HCT116 (cell line): ENCODE measurements at regions not wholly inside any gene's neighbourhood (a gene's known extent, or its start where the extent isn't known, plus 50 kb on each side); places are given as distances from the start of the nearest gene placed in this dataset.

ENCODE experiments used
- ATAC-seq: fragments of 200-7000 bp; cut with Tn5 transposase; 2 replicates; pipeline ENCODE4 v1.9.1; 2020; ENCODE audit warnings: mild to moderate bottlenecking, moderate library complexity
- BruUV-seq: library from RNA; stranded (reverse); fragments of 400-500 nt; replicated peaks from 2 replicates; lab custom pipeline; 2021; lab: Mats Ljungman, UMichigan
- CTCF ChIA-PET: fragments of 300-600 bp; sonication (Branson Sonifier 250); formaldehyde crosslinking; loops from one replicate; lab custom pipeline; 2021; ENCODE audit warnings: antibody characterized with exemption; lab: Charles Lee
- POLR2A ChIA-PET: fragments of 300-600, 350-600 bp; sonication (Branson Sonifier 250); formaldehyde crosslinking; loops from one replicate; lab custom pipeline; 2021; ENCODE audit warnings: antibody characterized with exemption; lab: Charles Lee
- RAD21 ChIA-PET, 2 experiments: fragments of 300-600 bp; sonication (Branson Sonifier 250); formaldehyde crosslinking; loops; one replicate each; lab custom pipeline; 2023; ENCODE audit warnings: low total read pairs in 2 of 2; ENCODE audit not compliant: uncharacterized antibody in 2 of 2, unreplicated experiment in 2 of 2, low non-redundant PET in 1 of 2; lab: Charles Lee
- DNase-seq: peaks from one replicate; pipeline ENCODE4 v3.0.0-alpha.2; 2010; ENCODE audit warnings: low read depth, low spot score
- H2AFZ ChIP-seq: fragments of 200-600 bp; shearing (Covaris generic), sonication (generic); 2 replicates; pipeline ENCODE4 v1.6.1; 2017; ENCODE audit warnings: low read depth, mixed run types, mixed read lengths, antibody characterized with exemption, low read length; ENCODE audit not compliant: poor library complexity, severe bottlenecking
- H3K27ac ChIP-seq: 2 replicates; pipeline ENCODE4 v1.5.1; 2012; ENCODE audit warnings: low read depth, low read length
- H3K27me3 ChIP-seq: fragments of 200-600 bp; sonication (generic); 2 replicates; pipeline ENCODE4 v1.6.1; 2016; ENCODE audit warnings: mixed run types, low read length, mixed read lengths; ENCODE audit not compliant: insufficient read depth
- H3K36me3 ChIP-seq, 2 experiments: fragments of 200-500 bp in 1 of 2; fragments of 200-600 bp in 1 of 2; sonication (Bioruptor generic) in 1 of 2; sonication (generic) in 1 of 2; 2 replicates each; pipeline versions ENCODE4 v1.5.1 to v1.6.1; 2014 to 2016; ENCODE audit warnings: low read length in 2 of 2, inconsistent platforms in 1 of 2, mixed read lengths in 1 of 2, mixed run types in 1 of 2; ENCODE audit not compliant: insufficient read depth in 2 of 2, control insufficient read depth in 1 of 2
- H3K4me1 ChIP-seq, 2 experiments: fragments of 200-600 bp in 1 of 2; sonication (generic) in 1 of 2; 2 replicates each; pipeline versions ENCODE4 v1.5.1 to v1.6.1; 2012 to 2017; ENCODE audit warnings: low read length in 2 of 2, inconsistent platforms in 1 of 2, mild to moderate bottlenecking in 1 of 2, mixed read lengths in 1 of 2, mixed run types in 1 of 2, moderate library complexity in 1 of 2; ENCODE audit not compliant: insufficient read depth in 2 of 2, control insufficient read depth in 1 of 2
- H3K4me2 ChIP-seq: fragments of 200-600 bp; sonication (generic); 2 replicates; pipeline ENCODE4 v1.6.1; 2017; ENCODE audit warnings: mixed run types, low read length, mixed read lengths
- H3K4me3 ChIP-seq, 2 experiments: fragments of 200-600 bp in 1 of 2; sonication (generic) in 1 of 2; replicated peaks in 1 of 2; 2 replicates each; pipeline ENCODE4 v1.5.1; 2011 to 2016; ENCODE audit warnings: low read length in 2 of 2, control low read depth in 1 of 2, low read depth in 1 of 2, mild to moderate bottlenecking in 1 of 2, mixed read lengths in 1 of 2, mixed run types in 1 of 2
- H3K79me2 ChIP-seq: fragments of 200-600 bp; sonication (generic); 2 replicates; pipeline ENCODE4 v1.6.1; 2017; ENCODE audit warnings: mild to moderate bottlenecking, mixed run types, low read length, moderate library complexity, mixed read lengths; ENCODE audit not compliant: insufficient read depth
- H3K9ac ChIP-seq: fragments of 200-600 bp; sonication (generic); 2 replicates; pipeline ENCODE4 v1.6.1; 2016; ENCODE audit warnings: low read length, mixed read lengths
- H3K9me2 ChIP-seq: fragments of 200-600 bp; sonication (generic), shearing (Covaris generic); 2 replicates; pipeline ENCODE4 v1.6.1; 2017; ENCODE audit warnings: mixed run types, mild to moderate bottlenecking, moderate library complexity; ENCODE audit not compliant: insufficient read depth
- H3K9me3 ChIP-seq, 2 experiments: fragments of 200-500 bp in 1 of 2; fragments of 200-600 bp in 1 of 2; sonication (Bioruptor generic) in 1 of 2; sonication (generic) in 1 of 2; 2 replicates each; pipeline ENCODE4 v1.6.1; 2014 to 2017; ENCODE audit warnings: low read length in 2 of 2, mixed read lengths in 2 of 2, inconsistent platforms in 1 of 2, low read depth in 1 of 2, mild to moderate bottlenecking in 1 of 2, mixed run types in 1 of 2, moderate library complexity in 1 of 2; ENCODE audit not compliant: control insufficient read depth in 1 of 2, insufficient read depth in 1 of 2
- H4K20me1 ChIP-seq: fragments of 200-600 bp; sonication (generic), shearing (Covaris generic); 2 replicates; pipeline ENCODE4 v1.6.1; 2017; ENCODE audit warnings: mixed run types, mild to moderate bottlenecking, moderate library complexity; ENCODE audit not compliant: insufficient read depth
- ATF3 ChIP-seq: IDR thresholded peaks from 2 replicates; pipeline ENCODE4 v1.6.1; 2012
- CBX3 ChIP-seq: IDR thresholded peaks from 2 replicates; pipeline ENCODE4 v1.6.1; 2012; ENCODE audit warnings: low read depth
- CEBPB ChIP-seq: IDR thresholded peaks from 2 replicates; pipeline ENCODE4 v1.6.1; 2012; ENCODE audit warnings: low read depth
- CTCF ChIP-seq, 3 experiments: fragments of 200-600 bp in 1 of 3; sonication (generic) in 1 of 3; IDR thresholded peaks in 2 of 3; conservative IDR thresholded peaks in 1 of 3; 2 replicates each; pipeline ENCODE4 v1.5.1; 2012 to 2017; ENCODE audit warnings: low read depth in 2 of 3, low read length in 2 of 3, antibody characterized with exemption in 1 of 3, borderline replicate concordance in 1 of 3, control low read depth in 1 of 3, mild to moderate bottlenecking in 1 of 3, mixed read lengths in 1 of 3, mixed run types in 1 of 3, moderate library complexity in 1 of 3; ENCODE audit not compliant: insufficient read depth in 1 of 3
- EGR1 ChIP-seq: IDR thresholded peaks from 2 replicates; pipeline ENCODE4 v1.6.1; 2012; ENCODE audit warnings: low read depth
- ELF1 ChIP-seq: IDR thresholded peaks from 2 replicates; pipeline ENCODE4 v1.6.1; 2012; ENCODE audit warnings: low read depth, borderline replicate concordance
- EZH2 ChIP-seq: fragments of 200-600 bp; sonication (generic); IDR thresholded peaks from 2 replicates; pipeline ENCODE4 v1.6.1; 2017; ENCODE audit warnings: antibody characterized with exemption, mixed run types
- EZH2phosphoT487 ChIP-seq: fragments of 200-600 bp; IDR thresholded peaks from 2 replicates; pipeline ENCODE4 v1.6.1; 2018; ENCODE audit warnings: antibody characterized with exemption, borderline replicate concordance
- FOSL1 ChIP-seq: IDR thresholded peaks from 2 replicates; pipeline ENCODE4 v1.6.1; 2012; ENCODE audit warnings: low read depth
- POLR2A ChIP-seq: IDR thresholded peaks from 2 replicates; pipeline ENCODE4 v1.7.0; 2011; ENCODE audit warnings: borderline replicate concordance; ENCODE audit not compliant: insufficient read depth, insufficient read length; ENCODE audit errors: extremely low read depth
- RAD21 ChIP-seq: IDR thresholded peaks from 2 replicates; pipeline ENCODE4 v1.6.1; 2012; ENCODE audit warnings: low read depth, mild to moderate bottlenecking
- REST ChIP-seq: IDR thresholded peaks from 2 replicates; pipeline ENCODE4 v1.6.1; 2012; ENCODE audit warnings: low read depth
- SIN3A ChIP-seq: IDR thresholded peaks from 2 replicates; pipeline ENCODE4 v1.6.1; 2012; ENCODE audit warnings: low read depth
- SP1 ChIP-seq: IDR thresholded peaks from 2 replicates; pipeline ENCODE4 v1.6.1; 2012; ENCODE audit warnings: low read depth
- SRF ChIP-seq: IDR thresholded peaks from 2 replicates; pipeline ENCODE4 v1.6.1; 2012; ENCODE audit warnings: low read depth
- YY1 ChIP-seq: IDR thresholded peaks from 2 replicates; pipeline ENCODE4 v1.6.1; 2011; ENCODE audit warnings: low read length, low read depth, moderate library complexity, mild to moderate bottlenecking; ENCODE audit not compliant: insufficient replicate concordance; ENCODE audit errors: extremely low read depth
- ZBTB33 ChIP-seq: IDR thresholded peaks from 2 replicates; pipeline ENCODE4 v1.6.1; 2011; ENCODE audit warnings: mild to moderate bottlenecking, low read length, moderate library complexity; ENCODE audit not compliant: insufficient replicate concordance; ENCODE audit errors: extremely low read depth
- ZFX ChIP-seq: fragments of 450-650 bp; IDR thresholded peaks from 2 replicates; pipeline ENCODE4 v1.6.1; 2017
- intact Hi-C: fragments of 100-400 bp; cut with micrococcal nuclease; formaldehyde crosslinking; loops from 2 replicates; pipeline ENCODE4 v1.10.0; 2022

GRCh38 chr6:92790381-92790780, 629.0 kb downstream of the EPHA7 start:
- intact Hi-C loops, result no loop called here
- H2AFZ ChIP-seq, result no peak overlapping the region
- H3K27me3 ChIP-seq, result no peaks in the 10 kb centered on the region
- DNase-seq, result no peak
- H3K36me3 ChIP-seq, result no peaks in the 10 kb centered on the region
- H3K9ac ChIP-seq, result no peak overlapping the region
- ChIA-PET CTCF (no interaction called here), POLR2A (no interaction called here), RAD21 (no interaction called here)
- H3K4me2 ChIP-seq, result no peak overlapping the region
- no peak overlapping the region for H3K4me3 ChIP-seq
- no peaks in the 10 kb centered on the region for H3K4me1 ChIP-seq
- no peaks in the 10 kb centered on the region for H3K79me2 ChIP-seq
- H4K20me1 ChIP-seq, result no peaks in the 10 kb centered on the region
- ATAC-seq, result no peak
- no peaks in the 10 kb centered on the region for H3K9me2 ChIP-seq
- peaks cover 0 to 14% of the 10 kb centered on the region in 2 experiments; a peak in 1 of 4 replicates for H3K9me3 ChIP-seq
- H3K27ac ChIP-seq, result no peak overlapping the region
- no peak for TF ChIP-seq CEBPB
- no peak for TF ChIP-seq ZBTB33
- no peak for TF ChIP-seq SIN3A
- TF ChIP-seq ZFX, result no peak
- no peak for TF ChIP-seq ATF3
- TF ChIP-seq SP1, result no peak
- TF ChIP-seq EZH2, result no peak
- TF ChIP-seq RAD21, result no peak
- no peak for TF ChIP-seq SRF
- no peak for TF ChIP-seq ELF1
- TF ChIP-seq EGR1, result no peak
- no peak for TF ChIP-seq EZH2phosphoT487
- TF ChIP-seq POLR2A, result no peak
- TF ChIP-seq REST, result no peak
- no peak for TF ChIP-seq YY1
- TF ChIP-seq CBX3, result no peak
- no peak for TF ChIP-seq FOSL1
- no peak for TF ChIP-seq CTCF (IDR thresholded peaks at IDR 0.05 in 2 of 3, conservative IDR thresholded peaks at IDR 0.05 in 1 of 3; ENCODE audit: borderline replicate concordance in 1 of 3, insufficient read depth in 1 of 3, low read depth in 2 of 3, low read length in 2 of 3)
- BruUV-seq, result no TSS peak
